Activated naive CD4-positive, alpha-beta T cell treated with anti-CD3 and anti-CD28 coated beads, Interleukin-2, amount 10 ng/mL, durations not matched to agents 7 days and 5 days (primary cell): ENCODE measurements at regions not wholly inside any gene's neighbourhood (a gene's known extent, or its start where the extent isn't known, plus 50 kb on each side); places are given as distances from the start of the nearest gene placed in this dataset.
"Not testable (repeated sequence)": the region's sequence is repeated elsewhere in the genome, so short reads cannot be mapped to it uniquely, and the experiment has no call there.

ENCODE experiments used
- CTCF ChIA-PET: fragments of 350-600 bp; sonication (Branson Sonifier 250); formaldehyde crosslinking; loops from one replicate; lab custom pipeline; 2021; ENCODE audit warnings: antibody characterized with exemption; lab: Charles Lee
- DNase-seq: peaks from one replicate; pipeline ENCODE4 v3.0.0-alpha.2; 2020
- H3K27ac Mint-ChIP-seq: one replicate; pipeline ENCODE4 v1.8.0; 2021; ENCODE audit warnings: mild to moderate bottlenecking, moderate library complexity, mixed read lengths
- H3K27me3 Mint-ChIP-seq: one replicate; pipeline ENCODE4 v1.8.0; 2021; ENCODE audit warnings: mild to moderate bottlenecking, mixed read lengths
- H3K36me3 Mint-ChIP-seq: one replicate; pipeline ENCODE4 v1.8.0; 2021; ENCODE audit warnings: mixed read lengths
- H3K4me1 Mint-ChIP-seq: one replicate; pipeline ENCODE4 v1.8.0; 2021; ENCODE audit warnings: mixed read lengths
- H3K4me3 Mint-ChIP-seq: one replicate; pipeline ENCODE4 v1.8.0; 2021; ENCODE audit warnings: mild to moderate bottlenecking, moderate library complexity, mixed read lengths
- H3K9me3 Mint-ChIP-seq: one replicate; pipeline ENCODE4 v1.8.0; 2021; ENCODE audit warnings: mixed read lengths

DNA sequence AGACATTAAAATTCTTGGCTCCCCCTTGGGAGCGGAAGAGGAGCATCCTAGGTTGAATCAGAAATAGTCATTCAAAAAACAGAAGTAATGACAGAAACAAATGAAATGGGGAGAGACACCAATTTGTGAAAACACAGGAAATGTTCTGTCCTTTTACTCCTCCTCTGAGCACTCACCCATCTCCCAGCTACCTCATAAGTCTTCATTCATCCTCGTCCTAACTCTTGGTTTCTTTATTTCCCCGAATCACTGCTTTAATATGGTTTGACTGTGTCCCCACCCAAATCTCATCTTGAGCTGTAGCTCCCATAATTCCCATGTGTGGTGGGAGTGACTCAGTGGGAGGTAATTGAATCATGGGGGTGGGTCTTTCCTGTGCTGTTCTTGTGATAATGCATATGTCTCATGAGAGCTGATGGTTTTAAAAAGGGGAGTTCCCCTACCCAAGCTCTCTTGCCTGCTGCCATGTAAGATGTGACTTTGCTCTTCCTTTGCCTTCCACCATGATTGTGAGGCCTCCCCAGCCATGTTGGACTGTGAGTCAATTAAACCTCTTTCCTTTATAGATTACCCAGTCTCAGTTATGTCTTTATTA lies 579.7 kb upstream of the CBLB start:
- not testable (repeated sequence) for H3K4me1 Mint-ChIP-seq, H3K36me3 Mint-ChIP-seq, H3K4me3 Mint-ChIP-seq, H3K27me3 Mint-ChIP-seq, DNase-seq, H3K27ac Mint-ChIP-seq
- peaks cover 10% of the 10 kb centered on the region for H3K9me3 Mint-ChIP-seq
- CTCF ChIA-PET: interaction anchor here (1.1 kb wide), 1 partner anchor 9 kb away, joined by 3 read pairs; no protein-coding TSS in a partner anchor

DNA sequence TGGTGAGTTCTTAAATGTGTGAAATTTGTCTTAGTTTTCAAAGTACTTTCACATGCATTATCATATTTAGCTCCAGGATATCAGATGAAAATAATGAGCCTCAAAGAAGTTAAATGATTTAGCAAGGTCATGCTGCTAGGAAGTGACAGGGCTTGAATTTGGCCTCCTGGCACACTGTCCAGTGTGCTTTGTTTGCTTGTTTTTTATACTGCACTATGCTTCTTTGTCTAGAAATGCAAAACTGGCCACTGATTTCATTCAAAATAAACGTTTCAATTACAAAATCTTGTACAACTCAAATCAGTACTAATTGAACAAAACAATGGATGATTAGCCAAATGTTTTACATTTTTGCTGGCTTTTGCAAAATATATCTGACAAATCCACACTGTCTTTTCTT lies 583.3 kb upstream of the CBLB start:
- H3K4me1 Mint-ChIP-seq: peaks cover under 1% of the 10 kb centered on the region

DNA sequence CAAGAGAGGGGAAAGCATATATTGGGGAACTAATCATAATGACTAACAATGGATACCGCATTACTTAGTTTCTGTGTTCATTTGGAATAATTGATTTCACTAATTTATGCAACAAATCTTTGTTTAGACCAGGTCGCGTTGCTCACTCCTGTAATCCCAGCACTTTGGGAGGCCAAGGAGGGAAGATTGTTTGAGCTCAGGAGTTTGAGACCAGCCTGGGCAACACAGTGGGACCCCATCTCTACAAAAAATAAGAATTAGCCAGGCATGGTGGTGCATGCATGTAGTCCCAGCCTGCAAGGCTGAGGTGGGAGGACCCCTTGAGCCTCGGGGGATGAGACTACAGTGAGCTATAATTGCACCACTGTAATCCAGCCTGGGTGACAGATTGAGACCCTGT lies 585.7 kb upstream of the CBLB start:
- H3K27ac Mint-ChIP-seq: no peak overlapping the region
- H3K4me1 Mint-ChIP-seq: peaks cover 5% of the 10 kb centered on the region
- no peak for DNase-seq
- H3K9me3 Mint-ChIP-seq: no peaks in the 10 kb centered on the region
- no peaks in the 10 kb centered on the region for H3K36me3 Mint-ChIP-seq
- no peaks in the 10 kb centered on the region for H3K27me3 Mint-ChIP-seq
- CTCF ChIA-PET: no interaction called here
- no peak overlapping the region for H3K4me3 Mint-ChIP-seq

More for the DNA sequence above, 583.3 kb upstream of the CBLB start:
- Mint-ChIP-seq H3K36me3 (peaks cover 2% of the 10 kb centered on the region), H3K9me3 (peaks cover 10% of the 10 kb centered on the region), H3K27ac (no peak overlapping the region), H3K4me3 (no peak overlapping the region), H3K27me3 (no peaks in the 10 kb centered on the region)
- no peak for DNase-seq
- CTCF ChIA-PET: no interaction called here

DNA sequence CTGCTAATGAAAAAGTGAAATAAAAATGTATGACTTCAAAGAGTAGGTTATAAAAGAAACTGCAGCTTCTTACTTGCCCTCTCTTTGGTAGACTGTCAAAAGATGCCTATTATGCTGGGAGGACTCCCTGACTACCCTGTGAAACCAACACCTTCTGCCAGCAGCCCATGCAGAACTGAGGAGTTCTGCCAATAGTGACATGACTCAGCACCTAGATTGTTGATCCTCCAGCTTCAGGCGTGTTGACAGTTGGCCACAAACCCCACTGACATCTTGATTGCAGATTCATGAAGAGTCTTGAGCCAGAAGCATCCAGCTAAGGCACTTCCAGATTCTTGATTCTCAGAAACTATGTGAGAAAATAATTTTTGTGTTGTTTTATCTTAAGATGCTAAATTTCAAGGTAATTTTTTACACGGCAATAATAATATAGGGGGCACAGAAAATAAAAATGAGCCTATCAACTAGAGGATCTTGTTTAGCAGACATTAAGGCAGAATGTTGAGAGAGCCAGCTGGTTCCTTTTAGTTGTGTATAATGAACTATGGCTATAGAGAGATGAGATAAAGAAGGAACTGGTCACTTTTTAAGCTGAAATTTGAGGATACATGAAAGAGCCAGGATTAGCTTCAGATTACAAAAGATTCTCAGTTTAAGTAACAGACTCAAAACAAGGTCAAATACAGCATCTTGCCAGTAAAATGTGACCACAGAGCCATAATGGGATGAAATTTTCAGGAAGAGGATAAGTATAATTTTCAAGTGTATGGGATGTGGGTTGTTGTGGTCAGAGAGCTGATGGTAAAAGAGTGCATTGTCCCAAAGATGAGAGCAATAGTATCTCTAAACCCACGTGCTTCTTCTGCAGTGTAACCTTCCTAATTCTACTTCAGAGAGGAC lies 588.7 kb upstream of the CBLB start:
- CTCF ChIA-PET: interaction anchor here (1.6 kb wide), 1 partner anchor 9 kb away, joined by 3 read pairs; no protein-coding TSS in a partner anchor
- peaks cover 2% of the 10 kb centered on the region for H3K9me3 Mint-ChIP-seq

DNA sequence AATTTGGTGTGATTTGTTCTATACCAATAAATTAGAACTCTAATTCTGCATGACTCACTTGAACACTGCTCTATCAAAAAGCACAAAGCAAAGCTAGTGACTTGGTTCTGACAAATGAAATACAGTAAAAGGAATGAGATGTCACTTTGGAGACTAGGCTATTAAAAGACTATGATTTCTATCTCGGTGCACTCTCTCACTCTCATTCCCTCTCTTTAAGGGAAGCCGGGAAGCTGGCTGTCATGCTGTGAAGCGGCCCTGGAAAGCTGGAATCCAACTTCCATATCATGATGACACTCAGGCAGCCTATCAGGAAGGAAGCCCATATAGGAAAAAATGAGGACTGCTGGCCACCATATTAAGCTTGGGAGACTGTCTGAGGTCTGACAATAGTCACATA lies 590.1 kb upstream of the CBLB start:
- DNase-seq: no peak
- no peak overlapping the region for H3K4me3 Mint-ChIP-seq
- peaks cover 2% of the 10 kb centered on the region for H3K9me3 Mint-ChIP-seq
- no peaks in the 10 kb centered on the region for H3K36me3 Mint-ChIP-seq
- CTCF ChIA-PET: no interaction called here
- no peak overlapping the region for H3K27ac Mint-ChIP-seq
- H3K4me1 Mint-ChIP-seq: peaks cover 5% of the 10 kb centered on the region
- H3K27me3 Mint-ChIP-seq: no peaks in the 10 kb centered on the region

More for the DNA sequence above, 588.7 kb upstream of the CBLB start:
- Mint-ChIP-seq H3K4me1 (peaks cover 5% of the 10 kb centered on the region), H3K4me3 (no peak overlapping the region), H3K27me3 (no peaks in the 10 kb centered on the region), H3K27ac (no peak overlapping the region), H3K36me3 (no peaks in the 10 kb centered on the region)
- DNase-seq: peak; percentile 21

DNA sequence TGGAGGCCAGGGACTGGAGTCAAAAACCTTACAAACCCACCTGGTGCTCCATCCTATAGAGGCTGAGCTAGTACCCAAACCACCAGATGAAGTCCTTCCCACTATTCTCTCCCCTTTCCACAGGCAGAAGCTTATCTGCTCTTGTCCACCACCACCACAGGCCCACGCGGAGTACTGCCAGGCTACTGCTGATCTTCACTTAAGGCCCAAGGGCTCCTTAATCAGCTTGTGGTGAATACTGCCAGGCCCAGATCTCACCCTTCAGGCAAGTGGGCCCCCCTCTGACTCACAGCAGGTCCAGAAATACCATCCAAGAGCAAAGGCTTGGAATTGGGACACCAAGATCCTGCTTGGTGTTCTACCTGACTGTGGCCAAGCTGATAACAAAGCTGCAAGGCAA lies 598.1 kb upstream of the CBLB start:
- no peaks in the 10 kb centered on the region for H3K4me1 Mint-ChIP-seq
- H3K9me3 Mint-ChIP-seq: peaks cover 4% of the 10 kb centered on the region
- no peak overlapping the region for H3K27ac Mint-ChIP-seq
- no peaks in the 10 kb centered on the region for H3K27me3 Mint-ChIP-seq
- DNase-seq: no peak
- no peak overlapping the region for H3K4me3 Mint-ChIP-seq
- H3K36me3 Mint-ChIP-seq: peaks cover 2% of the 10 kb centered on the region
- CTCF ChIA-PET: no interaction called here

DNA sequence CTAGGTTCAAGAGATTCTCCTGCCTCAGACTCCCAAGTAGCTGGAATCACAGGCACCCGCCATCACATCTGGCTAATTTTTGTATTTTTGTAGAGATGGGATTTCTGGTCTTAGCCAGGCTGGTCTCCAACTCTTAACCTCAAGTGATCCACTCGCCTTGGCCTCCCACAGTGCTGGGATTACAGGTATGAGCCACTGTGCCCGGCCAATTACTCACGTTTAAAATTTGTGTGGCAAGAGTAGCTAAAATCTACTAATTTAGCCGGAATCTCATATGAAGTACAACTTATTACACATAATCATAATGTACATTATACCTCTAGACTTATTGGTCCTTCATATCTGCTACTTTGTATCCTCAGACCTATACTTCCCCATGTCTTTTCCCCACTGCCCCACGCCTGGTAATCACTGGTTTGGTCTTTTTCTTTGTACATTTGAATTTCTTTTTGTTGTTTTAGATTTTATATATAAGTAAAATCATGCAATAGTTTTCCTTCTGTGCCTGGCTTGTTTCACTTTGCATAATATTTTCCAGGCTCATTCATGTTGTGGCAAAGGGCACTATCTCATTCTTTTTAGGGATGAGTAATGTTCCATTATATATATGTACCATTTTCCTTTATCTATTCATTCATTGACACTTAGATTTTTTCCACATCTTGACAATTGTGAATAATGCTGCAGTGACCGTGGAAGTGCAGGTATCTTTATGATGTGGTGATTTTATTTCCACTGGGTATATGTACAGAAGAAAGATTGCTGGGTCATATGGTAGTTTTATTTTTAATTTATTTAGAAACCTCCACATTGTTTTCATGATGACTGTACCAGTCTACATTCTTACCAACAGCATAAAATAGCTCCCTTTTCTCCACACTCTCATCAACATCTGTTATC lies 605.0 kb upstream of the CBLB start:
- H3K4me3 Mint-ChIP-seq: no peak overlapping the region
- H3K4me1 Mint-ChIP-seq: no peaks in the 10 kb centered on the region
- no peak overlapping the region for H3K27ac Mint-ChIP-seq
- CTCF ChIA-PET: no interaction called here
- H3K27me3 Mint-ChIP-seq: no peaks in the 10 kb centered on the region
- peaks cover 2% of the 10 kb centered on the region for H3K36me3 Mint-ChIP-seq
- no peak for DNase-seq
- H3K9me3 Mint-ChIP-seq: peaks cover 7% of the 10 kb centered on the region

DNA sequence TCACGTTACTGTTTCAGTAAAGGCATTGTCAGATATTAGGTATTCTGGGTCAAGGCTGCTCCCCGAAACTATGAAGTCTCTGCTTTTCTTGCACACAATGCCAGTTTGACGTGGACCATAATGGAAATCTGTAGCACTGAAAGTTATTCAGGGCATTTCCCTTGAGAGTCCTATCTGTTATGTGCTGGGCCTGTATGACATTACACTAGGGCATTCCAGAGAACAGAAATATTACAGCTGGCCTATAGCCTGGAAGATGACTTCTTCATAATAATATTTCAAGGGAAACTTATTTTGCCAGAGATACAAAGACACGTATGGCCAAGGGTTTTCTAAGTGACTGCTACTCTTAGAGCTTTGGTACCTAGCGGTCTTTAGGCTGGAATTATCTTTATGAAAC lies 613.6 kb upstream of the CBLB start:
- no peak overlapping the region for H3K4me3 Mint-ChIP-seq
- DNase-seq: no peak
- no peaks in the 10 kb centered on the region for H3K36me3 Mint-ChIP-seq
- CTCF ChIA-PET: no interaction called here
- peaks cover 7% of the 10 kb centered on the region for H3K9me3 Mint-ChIP-seq
- no peaks in the 10 kb centered on the region for H3K4me1 Mint-ChIP-seq
- H3K27ac Mint-ChIP-seq: no peak overlapping the region
- H3K27me3 Mint-ChIP-seq: no peaks in the 10 kb centered on the region

DNA sequence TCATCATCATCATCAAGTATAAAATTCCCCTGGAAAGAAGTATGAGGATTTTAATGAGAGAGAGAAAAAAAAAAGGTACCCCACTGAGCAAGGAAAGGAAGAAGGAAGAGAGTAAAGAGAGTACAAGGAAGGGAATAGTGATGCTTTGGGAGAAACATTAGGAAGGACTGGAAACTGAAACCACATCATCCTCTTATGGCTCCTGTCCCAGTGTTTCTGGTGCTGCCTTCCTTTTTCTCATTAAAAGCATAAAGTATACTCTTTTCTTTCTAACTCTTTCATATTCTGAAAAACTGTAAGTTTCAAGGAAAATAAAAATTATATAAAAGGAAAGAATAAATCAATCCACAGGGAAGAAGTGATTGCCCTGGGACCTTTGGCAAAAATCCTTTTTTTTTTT lies 616.4 kb upstream of the CBLB start:
- Mint-ChIP-seq H3K36me3 (no peaks in the 10 kb centered on the region), H3K9me3 (no peaks in the 10 kb centered on the region), H3K27me3 (no peaks in the 10 kb centered on the region), H3K4me3 (no peak overlapping the region), H3K4me1 (no peaks in the 10 kb centered on the region), H3K27ac (no peak overlapping the region)
- DNase-seq: no peak
- CTCF ChIA-PET: interaction anchor here (0.8 kb wide), 1 partner anchor 9 kb away, joined by 3 read pairs; no protein-coding TSS in a partner anchor

DNA sequence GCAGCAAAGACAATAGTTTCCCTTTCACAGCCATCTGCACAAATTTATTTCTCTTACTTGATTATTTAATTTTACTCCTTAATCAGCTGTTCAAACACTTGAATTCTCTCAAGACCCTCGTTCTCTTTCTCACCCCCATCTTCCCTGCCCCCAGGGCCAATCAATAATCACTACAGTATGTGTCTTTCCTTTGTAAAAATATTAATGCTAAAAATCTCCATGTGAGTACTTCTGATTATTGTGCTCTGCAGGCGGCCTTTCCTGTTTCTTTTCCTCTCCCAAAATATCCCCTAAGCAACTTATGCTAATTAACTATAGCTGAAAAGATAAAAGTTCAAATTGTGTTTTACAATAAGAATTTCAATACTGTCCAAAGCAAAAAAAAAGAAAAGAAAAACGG lies 617.0 kb upstream of the CBLB start:
- Mint-ChIP-seq H3K4me1 (no peaks in the 10 kb centered on the region), H3K27ac (no peak overlapping the region), H3K9me3 (no peaks in the 10 kb centered on the region), H3K4me3 (no peak overlapping the region), H3K36me3 (no peaks in the 10 kb centered on the region), H3K27me3 (no peaks in the 10 kb centered on the region)
- CTCF ChIA-PET: no interaction called here
- no peak for DNase-seq

DNA sequence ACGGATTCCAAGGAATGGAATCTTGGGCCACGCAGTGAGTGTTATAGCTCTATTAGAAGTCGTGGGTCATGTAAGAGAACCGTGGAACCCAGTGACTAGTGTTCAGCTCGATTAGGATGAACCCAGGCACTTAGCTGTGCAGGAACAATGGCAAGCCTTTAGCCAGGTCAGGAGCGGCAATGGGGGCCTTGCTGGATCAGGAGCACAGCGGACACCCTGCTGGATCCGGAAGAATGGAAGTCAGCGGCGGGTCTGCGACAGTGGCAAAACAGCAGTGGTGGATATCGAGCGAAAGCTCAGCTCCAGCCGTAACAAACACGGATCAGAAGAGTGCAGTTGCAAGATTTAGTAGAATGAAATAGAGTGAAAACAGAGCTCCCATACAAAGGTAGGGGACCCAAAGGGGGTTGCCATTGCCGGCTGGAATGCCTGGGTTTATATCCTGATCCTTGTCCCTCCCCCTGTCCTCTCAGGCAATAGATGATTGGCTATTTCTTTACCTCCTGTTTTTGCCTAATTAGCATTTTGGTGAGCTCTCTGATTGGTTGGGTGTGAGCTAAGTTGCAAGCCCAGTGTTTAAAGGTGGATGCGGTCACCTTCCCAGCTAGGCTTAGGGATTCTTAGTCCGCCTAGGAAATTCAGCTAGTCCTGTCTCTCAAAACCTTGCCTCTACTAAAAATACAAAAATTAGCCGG lies 618.3 kb upstream of the CBLB start:
- H3K9me3 Mint-ChIP-seq, H3K4me1 Mint-ChIP-seq, H3K27me3 Mint-ChIP-seq, H3K36me3 Mint-ChIP-seq, CTCF ChIA-PET, H3K27ac Mint-ChIP-seq, H3K4me3 Mint-ChIP-seq, DNase-seq: not testable (repeated sequence)

DNA sequence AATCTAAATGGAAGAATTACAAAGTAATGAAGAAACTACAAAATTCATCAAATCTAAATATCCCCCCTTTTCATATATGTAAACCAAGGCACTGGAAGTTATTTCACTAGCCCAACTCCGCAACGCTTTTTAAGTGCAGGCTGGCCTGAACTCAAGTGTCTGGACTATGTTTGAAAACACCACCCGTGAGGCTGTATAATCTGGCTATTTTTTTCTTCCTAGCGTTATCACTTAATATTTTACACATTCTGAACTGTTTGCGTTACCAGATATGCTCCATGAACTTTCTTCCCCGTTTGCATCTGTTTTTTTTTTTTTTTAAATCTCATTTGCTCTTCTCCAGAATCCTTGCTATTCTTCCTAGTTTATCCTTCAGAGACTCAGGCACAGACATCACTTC lies 619.5 kb upstream of the CBLB start:
- Mint-ChIP-seq H3K9me3 (no peaks in the 10 kb centered on the region), H3K27me3 (no peaks in the 10 kb centered on the region), H3K4me1 (no peaks in the 10 kb centered on the region), H3K36me3 (no peaks in the 10 kb centered on the region), H3K4me3 (no peak overlapping the region), H3K27ac (no peak overlapping the region)
- DNase-seq: no peak
- CTCF ChIA-PET: no interaction called here

DNA sequence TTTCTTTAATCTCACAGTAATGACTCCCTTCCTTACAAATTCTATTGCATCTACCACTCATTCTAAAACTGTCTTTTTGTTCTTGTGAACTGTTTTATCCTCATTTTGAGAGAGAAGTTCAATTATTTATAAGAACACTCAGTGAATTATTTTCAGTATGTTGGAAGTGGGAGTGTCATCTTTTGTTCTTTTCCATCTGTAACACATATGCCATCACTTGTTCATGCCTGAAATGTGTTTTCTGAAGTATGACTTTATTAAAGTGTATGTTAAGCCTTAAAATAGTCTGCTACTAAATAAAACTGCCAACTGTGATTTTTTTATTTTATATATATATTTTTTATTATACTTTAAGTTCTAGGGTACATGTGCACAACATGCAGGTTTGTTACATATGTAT lies 623.0 kb upstream of the CBLB start:
- Mint-ChIP-seq H3K4me1 (no peaks in the 10 kb centered on the region), H3K4me3 (no peak overlapping the region), H3K27ac (no peak overlapping the region), H3K9me3 (no peaks in the 10 kb centered on the region), H3K36me3 (no peaks in the 10 kb centered on the region), H3K27me3 (no peaks in the 10 kb centered on the region)
- CTCF ChIA-PET: no interaction called here
- DNase-seq: no peak
